Caco-2 (cell line): ENCODE measurements at regions not wholly inside any gene's neighbourhood (a gene's known extent, or its start where the extent isn't known, plus 50 kb on each side); places are given as distances from the start of the nearest gene placed in this dataset.

Experiments
- BruUV-seq: library from RNA; stranded (reverse); fragments of 400-500 nt; replicated peaks from 2 replicates; lab custom pipeline; 2021; lab: Mats Ljungman, UMichigan
- CTCF ChIA-PET: fragments of 300-600 bp; sonication (Branson Sonifier 250); formaldehyde crosslinking; loops from one replicate; lab custom pipeline; 2022; ENCODE audit warnings: antibody characterized with exemption; lab: Charles Lee
- POLR2A ChIA-PET: fragments of 300-600 bp; sonication (Branson Sonifier 250); formaldehyde crosslinking; loops from one replicate; lab custom pipeline; 2022; ENCODE audit warnings: antibody characterized with exemption; lab: Charles Lee
- DNase-seq, 2 experiments: peaks; one replicate each; pipeline versions ENCODE4 v3.0.0 to v3.0.0-alpha.2; 2020 to 2022
- H3K27me3 ChIP-seq: replicated peaks from 2 replicates; pipeline ENCODE4 v1.6.0; 2011; ENCODE audit warnings: low read length; ENCODE audit not compliant: control insufficient read depth, insufficient read depth
- H3K36me3 ChIP-seq: 2 replicates; pipeline ENCODE4 v1.5.1; 2011; ENCODE audit warnings: low read length; ENCODE audit not compliant: control insufficient read depth, insufficient read depth
- H3K4me1 ChIP-seq: fragments of 250-450 bp; sonication (Bioruptor Pico); 2 replicates; pipeline ENCODE4 v1.5.1; 2020; ENCODE audit warnings: mild to moderate bottlenecking
- H3K4me3 ChIP-seq: 2 replicates; pipeline ENCODE4 v1.5.1; 2011; ENCODE audit warnings: low read depth, mild to moderate bottlenecking, control low read depth, low read length
- H3K9me3 ChIP-seq: fragments of 250-450 bp; sonication (Bioruptor Pico); 2 replicates; pipeline ENCODE4 v1.5.1; 2020; ENCODE audit warnings: mild to moderate bottlenecking, moderate library complexity
- H3K27ac Mint-ChIP-seq: one replicate; pipeline ENCODE4 v1.8.0; 2022; ENCODE audit warnings: mixed read lengths; ENCODE audit not compliant: unreplicated experiment
- H3K27me3 Mint-ChIP-seq: one replicate; pipeline ENCODE4 v1.8.0; 2022; ENCODE audit warnings: mixed read lengths; ENCODE audit not compliant: insufficient read depth, unreplicated experiment
- H3K36me3 Mint-ChIP-seq: one replicate; pipeline ENCODE4 v1.8.0; 2022; ENCODE audit warnings: mild to moderate bottlenecking, mixed read lengths; ENCODE audit not compliant: insufficient read depth, unreplicated experiment
- H3K4me1 Mint-ChIP-seq: one replicate; pipeline ENCODE4 v1.8.0; 2022; ENCODE audit warnings: low read depth, mixed read lengths; ENCODE audit not compliant: unreplicated experiment
- H3K4me3 Mint-ChIP-seq: one replicate; pipeline ENCODE4 v1.8.0; 2022; ENCODE audit warnings: mild to moderate bottlenecking, moderate library complexity, mixed read lengths; ENCODE audit not compliant: unreplicated experiment
- H3K9me3 Mint-ChIP-seq: one replicate; pipeline ENCODE4 v1.8.0; 2022; ENCODE audit warnings: mixed read lengths; ENCODE audit not compliant: unreplicated experiment
- CTCF ChIP-seq, 2 experiments: fragments of 200-600 bp in 1 of 2; IDR thresholded peaks; 1 replicate in 1 of 2; 2 replicates in 1 of 2; pipeline versions ENCODE4 v1.5.1 to v1.8.0; 2011 to 2022; ENCODE audit warnings: antibody characterized with exemption in 1 of 2, control low read depth in 1 of 2, inconsistent platforms in 1 of 2, low read depth in 1 of 2, low read length in 1 of 2, mild to moderate bottlenecking in 1 of 2, moderate library complexity in 1 of 2; ENCODE audit not compliant: insufficient read depth in 1 of 2, severe bottlenecking in 1 of 2, unreplicated experiment in 1 of 2
- intact Hi-C: fragments of 100-400 bp; cut with micrococcal nuclease; formaldehyde crosslinking; loops from one replicate; pipeline ENCODE4 v1.10.0; 2022; ENCODE audit not compliant: unreplicated experiment

- intact Hi-C loops: no loop called here
- H3K4me1 Mint-ChIP-seq: peaks cover 10% of the 10 kb centered on the region
- Histone ChIP-seq H3K4me3 (no peak overlapping the region), H3K36me3 (no peaks in the 10 kb centered on the region), H3K27me3 (no peaks in the 10 kb centered on the region), H3K9me3 (no peaks in the 10 kb centered on the region), H3K4me1 (peaks cover 10% of the 10 kb centered on the region; the same call in 1 of the 2 replicates)
- TF ChIP-seq CTCF (IDR thresholded peaks at IDR 0.05; ENCODE audit: insufficient read depth in 1 of 2, low read depth in 1 of 2, low read length in 1 of 2, severe bottlenecking in 1 of 2, unreplicated experiment in 1 of 2): no peak
- DNase-seq: no peak
- H3K36me3 Mint-ChIP-seq: no peaks in the 10 kb centered on the region
- CTCF ChIA-PET: no interaction called here
- POLR2A ChIA-PET: no interaction called here
- H3K27me3 Mint-ChIP-seq: no peaks in the 10 kb centered on the region
- no TSS peak for BruUV-seq
- no peak overlapping the region for H3K4me3 Mint-ChIP-seq
- H3K27ac Mint-ChIP-seq: no peak overlapping the region
- no peaks in the 10 kb centered on the region for H3K9me3 Mint-ChIP-seq
Observed at GRCh38 chr6:6714118-6714897, 125.8 kb downstream of the LY86 start.

GRCh38 chr6:6714953-6715352 is 126.4 kb downstream of the LY86 start:
- Histone ChIP-seq H3K4me3 (no peak overlapping the region), H3K4me1 (peaks cover 10% of the 10 kb centered on the region; the same call in 1 of the 2 replicates), H3K27me3 (no peaks in the 10 kb centered on the region), H3K36me3 (no peaks in the 10 kb centered on the region), H3K9me3 (no peaks in the 10 kb centered on the region)
- CTCF ChIA-PET: no interaction called here
- DNase-seq: no peak
- Mint-ChIP-seq H3K27ac (no peak overlapping the region), H3K4me3 (no peak overlapping the region), H3K36me3 (no peaks in the 10 kb centered on the region), H3K27me3 (no peaks in the 10 kb centered on the region), H3K9me3 (no peaks in the 10 kb centered on the region), H3K4me1 (peaks cover 10% of the 10 kb centered on the region)
- intact Hi-C loops: no loop called here
- BruUV-seq: no TSS peak
- POLR2A ChIA-PET: no interaction called here
- TF ChIP-seq CTCF (IDR thresholded peaks at IDR 0.05; ENCODE audit: insufficient read depth in 1 of 2, low read depth in 1 of 2, low read length in 1 of 2, severe bottlenecking in 1 of 2, unreplicated experiment in 1 of 2): no peak

- Histone ChIP-seq H3K4me3 (no peak overlapping the region), H3K27me3 (no peaks in the 10 kb centered on the region), H3K4me1 (peaks cover 10% of the 10 kb centered on the region; the same call in 1 of the 2 replicates), H3K9me3 (no peaks in the 10 kb centered on the region), H3K36me3 (no peaks in the 10 kb centered on the region)
- Mint-ChIP-seq H3K4me1 (peaks cover 10% of the 10 kb centered on the region), H3K9me3 (no peaks in the 10 kb centered on the region), H3K27me3 (no peaks in the 10 kb centered on the region), H3K36me3 (no peaks in the 10 kb centered on the region), H3K4me3 (no peak overlapping the region), H3K27ac (no peak overlapping the region)
- ChIA-PET CTCF (no interaction called here), POLR2A (no interaction called here)
- no TSS peak for BruUV-seq
- intact Hi-C loops: no loop called here
- TF ChIP-seq CTCF (IDR thresholded peaks at IDR 0.05; ENCODE audit: insufficient read depth in 1 of 2, low read depth in 1 of 2, low read length in 1 of 2, severe bottlenecking in 1 of 2, unreplicated experiment in 1 of 2): no peak
- no peak for DNase-seq
Observed at GRCh38 chr6:6715465-6715864, 126.9 kb downstream of the LY86 start.
